NCI-H146 (cell line): ENCODE measurements at regions not wholly inside any gene's neighbourhood (a gene's known extent, or its start where the extent isn't known, plus 50 kb on each side); places are given as distances from the start of the nearest gene placed in this dataset.

Source experiments
- DNase-seq: peaks from one replicate; lab custom pipeline; 2025; lab: John Stamatoyannopoulos, UW

DNA sequence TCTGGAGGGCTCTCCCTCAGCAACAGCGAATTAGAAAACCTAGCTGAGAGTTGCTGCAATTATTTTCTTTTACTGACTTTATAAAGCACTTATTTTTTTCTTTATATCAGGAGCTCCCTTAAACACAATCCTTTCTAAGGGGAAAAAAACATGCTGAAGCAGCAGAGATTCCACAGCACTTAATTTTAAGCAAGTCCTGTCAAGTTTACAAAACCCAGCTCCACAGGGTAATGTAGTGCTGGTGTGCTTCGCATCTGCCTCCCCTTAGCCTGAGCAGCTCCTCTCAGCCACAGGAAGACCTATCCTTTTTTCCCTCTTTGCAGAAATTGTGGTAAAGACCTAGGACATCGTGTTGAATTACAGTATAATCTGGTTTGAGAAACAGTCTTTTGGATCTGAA is 208.1 kb upstream of the SYNDIG1 start:
- DNase-seq = no peak

DNA sequence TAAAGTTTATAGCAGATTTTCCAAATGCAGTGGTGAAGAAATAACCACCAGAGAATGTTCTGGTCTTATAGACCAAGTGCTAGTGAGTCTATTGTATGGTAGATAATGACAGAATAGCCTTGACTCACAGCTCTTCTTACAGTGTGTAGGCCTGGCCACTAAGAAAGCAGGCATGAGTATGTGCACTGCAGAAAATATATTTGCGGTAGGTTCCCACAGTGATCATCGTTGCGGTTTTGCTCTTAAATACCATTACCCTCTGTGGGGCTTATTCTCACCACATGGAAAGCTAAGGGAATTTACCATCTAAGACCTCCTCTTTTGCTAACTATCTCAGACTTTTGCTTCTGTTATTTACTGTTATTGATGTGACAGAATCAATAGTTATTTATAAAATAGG is 212.3 kb upstream of the SYNDIG1 start:
- no peak for DNase-seq

DNA sequence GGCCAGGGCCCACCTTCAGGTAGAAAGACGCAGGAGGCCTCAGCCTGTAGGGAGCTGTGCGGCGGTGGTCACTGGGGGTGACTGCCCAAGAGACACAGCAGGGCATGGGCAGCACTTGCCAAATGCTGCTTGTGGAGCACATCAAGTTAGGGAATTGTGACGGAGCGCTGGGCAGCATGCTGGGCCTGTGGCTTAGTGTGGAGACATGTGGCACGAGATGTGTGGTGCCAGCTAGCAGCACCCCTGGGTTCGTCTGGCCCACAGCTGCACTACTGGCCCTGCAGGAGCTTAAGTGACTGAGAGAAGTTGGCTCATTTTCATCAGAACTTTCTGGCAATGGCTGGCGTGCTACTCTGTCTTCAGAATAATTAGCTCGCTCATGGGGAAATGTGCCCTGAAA is 213.1 kb upstream of the SYNDIG1 start:
- no peak for DNase-seq

DNA sequence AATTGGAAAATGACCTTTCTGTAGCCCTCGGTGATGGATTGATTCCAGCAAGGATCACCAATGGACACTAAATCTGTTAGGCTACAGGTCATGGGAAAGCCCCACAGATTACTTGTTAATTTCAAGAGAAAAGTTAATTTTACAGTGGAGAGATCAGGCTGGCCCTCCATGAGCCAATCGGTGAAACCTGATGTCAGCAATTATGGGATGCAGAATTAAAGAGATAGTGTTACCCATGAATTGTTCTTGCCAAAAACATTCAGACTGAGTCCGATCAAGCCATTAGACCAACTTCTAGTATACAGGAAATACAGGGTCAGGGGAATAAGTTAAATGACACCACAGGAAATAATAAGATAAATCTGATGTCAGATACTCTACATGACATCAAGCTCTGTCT is 214.9 kb upstream of the SYNDIG1 start:
- DNase-seq = no peak

DNA sequence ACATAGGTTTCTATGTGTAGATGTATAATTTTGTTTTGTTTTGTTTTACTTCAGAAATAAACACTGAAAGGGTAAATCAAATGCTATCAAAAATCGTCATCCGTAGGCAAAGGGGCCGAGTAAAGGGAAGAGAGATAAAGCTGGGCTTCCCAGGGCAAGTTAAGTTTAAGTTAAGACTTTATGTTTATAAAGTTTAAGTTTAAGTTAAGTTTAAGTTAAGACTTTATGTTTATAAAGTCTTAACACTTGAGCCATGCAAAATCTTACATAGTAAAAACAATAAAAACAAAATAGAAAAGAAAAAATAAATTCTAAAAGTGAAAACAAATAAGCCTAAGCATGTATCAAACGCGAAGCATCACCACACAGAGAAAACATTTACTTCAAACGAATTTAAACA is 216.1 kb upstream of the SYNDIG1 start:
- DNase-seq = no peak

- no peak for DNase-seq
These were observed 224.3 kb upstream of the SYNDIG1 start for GRCh38 chr20:24245094-24245493.

DNA sequence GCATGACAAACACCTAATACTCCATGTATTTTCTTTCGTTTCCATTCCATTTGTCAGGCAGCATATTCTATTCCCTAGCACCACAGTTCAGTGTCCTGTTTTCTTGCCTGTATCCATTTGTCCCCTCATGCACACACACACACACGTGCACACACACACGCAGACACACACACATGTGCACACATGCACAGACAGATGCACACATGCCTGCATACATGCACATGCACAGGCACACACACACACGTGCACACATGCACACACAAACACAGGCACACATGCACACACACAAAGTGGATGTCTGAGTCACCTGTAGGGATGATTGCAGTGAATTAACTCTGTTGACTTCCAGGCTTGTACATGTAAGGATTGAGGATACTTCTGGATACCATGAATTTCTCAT is 226.7 kb upstream of the SYNDIG1 start:
- no peak for DNase-seq

DNA sequence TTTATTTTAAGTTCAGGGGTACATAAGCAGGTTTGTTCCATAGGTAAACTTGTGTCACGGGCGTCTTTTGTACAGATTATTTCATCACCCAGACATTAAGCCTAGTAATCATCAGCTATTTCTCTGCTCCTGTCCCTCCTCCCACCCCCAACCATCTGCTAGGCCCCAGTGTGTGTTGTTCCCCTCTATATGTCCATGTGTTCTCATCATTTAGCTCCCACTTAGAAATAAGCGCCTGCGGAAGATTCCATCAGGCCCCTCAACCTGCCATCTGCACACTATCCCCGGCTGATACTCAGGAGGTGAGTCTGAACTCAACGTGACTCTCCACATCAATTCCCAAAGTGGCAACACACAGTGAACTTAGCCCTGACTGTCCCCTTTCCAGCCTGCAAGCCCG is 228.0 kb upstream of the SYNDIG1 start:
- no peak for DNase-seq

- no peak for DNase-seq
These were observed 232.5 kb upstream of the SYNDIG1 start for GRCh38 chr20:24236963-24237362.

DNA sequence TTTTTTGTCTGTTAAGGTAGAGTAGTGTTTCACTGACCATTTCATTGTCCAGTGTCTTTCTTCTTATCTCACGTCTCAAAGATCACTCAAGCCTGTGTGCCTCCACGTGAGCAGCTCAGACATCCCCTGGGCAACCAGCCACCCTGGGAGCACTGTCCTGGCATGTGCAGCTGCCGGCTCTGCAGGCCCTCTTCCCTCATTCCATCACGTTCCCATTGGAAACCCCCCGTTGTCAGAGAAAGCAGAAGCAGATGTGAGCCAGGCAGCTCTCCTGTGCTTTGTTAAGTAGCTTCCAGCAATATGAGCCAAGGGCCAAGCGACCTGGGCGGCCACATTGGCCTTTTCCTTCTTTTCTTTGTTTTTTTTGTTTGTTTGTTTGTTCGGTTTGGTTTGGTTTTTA is 233.2 kb upstream of the SYNDIG1 start:
- DNase-seq = no peak

DNA sequence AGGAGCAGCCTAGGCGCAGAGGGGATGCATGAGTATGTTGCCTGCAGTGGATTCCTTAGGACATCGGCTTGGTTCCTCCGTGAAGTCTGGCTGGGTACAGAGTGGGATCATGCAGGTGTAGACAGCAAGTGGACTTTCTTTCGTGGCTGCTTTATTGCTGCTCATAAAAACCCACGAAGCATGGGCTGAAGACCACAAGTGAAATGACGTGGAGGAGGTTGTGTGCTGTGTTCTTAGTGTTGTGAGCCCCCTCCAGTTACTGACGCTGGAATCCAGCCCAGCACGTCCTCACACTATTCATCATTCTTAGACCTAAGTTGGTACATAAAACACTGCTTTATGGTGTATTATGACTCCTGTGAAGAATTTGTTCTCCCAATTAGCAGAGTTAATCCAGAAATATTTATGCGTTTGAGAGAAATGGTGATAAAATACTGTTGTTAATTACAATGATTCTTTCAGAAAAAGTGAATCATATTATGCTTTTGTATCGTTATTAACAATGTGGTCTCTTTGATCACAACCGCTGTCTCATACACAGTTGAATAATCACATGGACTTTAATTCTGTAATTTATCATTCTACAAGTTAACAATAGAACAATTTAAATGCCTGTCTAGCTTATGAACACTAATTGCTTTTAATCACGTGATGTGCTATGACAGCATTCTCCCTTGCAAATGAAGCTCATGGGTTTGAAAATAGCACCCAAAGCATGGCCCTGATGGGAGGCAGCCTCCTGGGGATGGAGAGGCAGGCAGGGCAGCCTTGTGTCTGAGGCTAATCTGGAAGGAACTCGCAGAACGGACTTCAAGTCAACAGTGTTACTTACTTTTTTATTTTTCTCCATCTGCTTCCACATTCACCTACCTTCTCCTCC is 233.9 kb upstream of the SYNDIG1 start:
- DNase-seq = no peak

GRCh38 chr20:24227600-24227999 is 239.0 kb upstream of the GGTLC1 start:
- no peak for DNase-seq

- no peak for DNase-seq
These were observed 223.9 kb upstream of the GGTLC1 start for GRCh38 chr20:24212494-24212893.

DNA sequence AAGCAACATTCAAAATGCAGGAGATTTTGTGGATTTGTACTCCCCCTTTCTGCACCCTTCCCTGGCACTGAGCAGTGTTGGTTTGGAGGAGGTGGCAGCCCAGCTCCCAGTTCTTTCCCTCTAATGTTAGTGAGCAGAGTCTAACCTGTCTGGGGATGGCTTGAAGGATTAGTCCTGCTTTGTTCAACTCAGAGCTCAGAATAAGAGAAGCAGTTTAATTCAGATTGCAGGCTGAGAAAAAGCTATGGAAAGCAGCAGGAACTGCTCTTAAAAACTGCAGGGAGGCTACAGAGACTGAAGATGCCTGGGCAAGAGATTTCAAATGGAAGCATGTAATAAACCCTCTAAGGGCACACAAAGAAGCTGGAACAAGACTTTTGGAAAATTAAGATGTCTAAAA is 223.4 kb upstream of the GGTLC1 start:
- no peak for DNase-seq

DNA sequence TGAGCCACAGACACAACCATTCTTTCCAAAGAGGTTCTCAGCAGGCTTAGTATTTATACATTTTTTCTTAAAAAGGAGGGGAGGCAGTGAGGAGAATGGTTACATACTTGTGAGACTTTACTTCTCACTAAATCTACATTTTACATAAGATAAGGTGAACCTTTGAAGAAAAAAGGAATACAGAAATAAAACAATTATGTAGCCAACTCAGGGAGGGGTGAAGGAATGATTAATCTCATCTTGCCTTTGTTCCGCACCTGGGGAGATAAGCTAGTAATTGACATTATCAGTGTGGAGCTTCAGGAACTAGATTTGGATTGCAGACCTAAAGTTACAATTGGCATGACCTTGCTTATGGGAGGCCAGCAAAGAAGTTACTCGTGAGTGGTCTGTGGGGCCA is 221.8 kb upstream of the GGTLC1 start:
- DNase-seq = no peak

- DNase-seq = no peak
These were observed 220.1 kb upstream of the GGTLC1 start for GRCh38 chr20:24208652-24209051.

DNA sequence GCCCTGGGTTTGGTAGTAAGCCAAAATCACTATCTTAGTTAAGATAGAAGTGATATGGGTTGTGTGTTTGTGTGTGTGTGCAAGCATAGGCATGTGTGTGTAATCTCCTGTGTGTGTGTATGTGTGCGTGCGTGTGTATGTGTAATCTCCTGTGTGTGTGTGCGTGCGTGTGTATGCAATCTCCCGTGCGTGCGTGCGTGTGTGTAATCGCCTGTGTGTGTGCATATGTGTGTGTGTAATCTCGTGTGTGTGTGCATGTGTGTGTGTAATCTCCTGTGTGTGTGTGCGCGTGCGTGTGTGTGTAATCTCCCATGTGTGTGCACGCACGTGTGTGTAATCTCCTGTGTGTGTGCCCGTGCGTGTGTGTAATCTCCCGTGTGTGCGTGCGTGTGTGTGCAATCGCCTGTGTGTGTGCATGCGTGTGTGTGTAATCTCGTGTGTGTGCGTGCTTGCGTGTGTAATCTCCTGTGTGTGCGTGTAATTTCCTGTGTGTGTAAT is 219.3 kb upstream of the GGTLC1 start:
- DNase-seq = no peak

- no peak for DNase-seq
These were observed 218.4 kb upstream of the GGTLC1 start for GRCh38 chr20:24206995-24207394.

DNA sequence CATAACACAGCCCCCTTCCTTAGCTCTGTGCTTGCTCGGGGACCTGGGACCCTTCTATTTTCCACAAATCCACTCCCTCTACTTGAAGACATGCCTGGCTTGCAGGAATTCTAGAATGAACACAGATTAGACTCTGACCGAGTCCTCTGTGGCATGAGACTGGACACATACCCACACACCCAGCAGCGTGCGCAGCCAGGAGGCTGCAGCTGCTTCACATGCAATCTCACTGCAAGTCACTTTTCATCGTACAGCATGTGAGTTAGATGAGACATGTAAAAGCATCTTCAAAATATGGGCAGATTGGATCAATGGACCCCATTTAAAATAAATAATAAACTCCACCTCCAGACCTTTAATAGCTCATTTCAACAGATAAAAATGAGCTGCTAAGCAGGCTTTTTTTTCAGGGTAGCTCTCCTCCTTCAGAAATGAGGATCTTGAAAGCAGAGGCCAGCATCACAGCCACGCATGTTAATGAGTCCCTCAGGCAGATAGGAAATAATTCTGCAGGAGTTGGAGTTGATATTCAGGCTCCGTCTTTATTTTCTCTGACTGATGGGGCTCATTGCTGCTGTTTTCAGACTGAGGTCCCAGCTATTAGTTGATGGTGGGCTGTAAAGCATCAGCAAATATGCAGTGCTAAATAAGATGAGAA is 215.1 kb upstream of the GGTLC1 start:
- DNase-seq = no peak

- no peak for DNase-seq
These were observed 210.9 kb upstream of the GGTLC1 start for GRCh38 chr20:24199501-24199900.

- no peak for DNase-seq
These were observed 205.6 kb upstream of the GGTLC1 start for GRCh38 chr20:24194143-24194542.

- no peak for DNase-seq
These were observed 202.3 kb upstream of the GGTLC1 start for GRCh38 chr20:24190905-24191304.

DNA sequence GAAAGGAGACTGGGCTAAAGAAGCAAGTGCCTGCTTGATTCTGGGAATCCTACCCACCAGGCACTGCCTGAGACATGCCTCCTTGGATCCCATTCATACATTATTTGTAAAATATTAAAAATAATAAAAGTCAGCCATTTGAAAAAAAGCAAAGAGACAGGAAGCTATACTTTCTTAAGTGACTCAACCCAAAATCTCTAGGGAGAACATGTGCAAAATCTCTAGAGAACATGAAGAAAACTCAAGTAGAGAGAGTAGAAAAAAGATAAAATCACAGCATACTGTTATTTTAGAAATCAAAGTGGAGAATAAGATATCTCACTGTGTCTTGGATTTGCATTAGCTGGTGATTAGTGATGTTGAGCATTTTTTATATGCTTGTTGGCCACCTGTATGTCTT is 197.2 kb upstream of the GGTLC1 start:
- no peak for DNase-seq

GRCh38 chr20:24181151-24181550 is 192.6 kb upstream of the GGTLC1 start:
- DNase-seq = no peak
